ENCODE measurements at regions not wholly inside any gene's neighbourhood (a gene's known extent, or its start where the extent isn't known, plus 50 kb on each side); places are given as distances from the start of the nearest gene placed in this dataset.

DNA sequence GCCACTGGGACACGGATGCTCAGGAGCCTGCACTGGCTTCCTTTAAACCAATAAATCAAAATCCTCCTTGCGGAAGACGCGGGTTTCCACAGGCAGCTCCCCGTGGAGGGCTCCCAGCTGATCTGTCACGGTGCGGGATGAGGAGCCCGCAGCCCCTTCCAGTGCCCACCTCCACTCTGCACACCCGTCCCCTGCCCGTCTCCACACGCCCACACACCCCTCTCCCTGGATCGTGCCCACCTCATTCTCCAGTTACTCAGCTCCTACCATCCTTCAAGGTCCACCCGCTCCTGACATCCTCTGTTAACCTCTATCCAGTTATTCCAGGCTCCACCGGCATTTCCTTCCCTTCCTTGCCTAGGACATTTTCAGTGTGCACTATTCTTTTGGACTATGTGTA is 895.9 kb downstream of the TRIML1 start:
- no peak for DNase-seq

DNA sequence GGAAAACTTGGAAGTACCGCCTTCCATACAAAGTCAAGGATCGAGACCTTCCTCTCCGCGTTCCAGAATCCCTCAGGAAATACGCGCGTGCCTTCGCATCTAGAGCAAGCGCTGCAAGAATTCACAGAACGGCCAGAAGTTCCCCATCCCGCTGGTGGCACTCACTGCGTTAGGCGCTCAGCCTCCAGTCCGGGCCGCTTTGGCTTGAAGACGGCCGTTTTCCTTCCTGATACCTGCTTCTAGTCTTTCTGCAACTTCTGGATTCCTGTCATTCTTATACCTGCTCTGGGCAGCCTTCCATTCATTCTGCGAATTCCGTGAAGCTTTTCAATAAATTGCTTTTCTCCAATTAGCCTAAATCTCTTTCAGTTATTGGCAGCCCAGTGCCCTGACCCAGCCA is 896.4 kb downstream of the TRIML1 start:
- no peak for DNase-seq

DNA sequence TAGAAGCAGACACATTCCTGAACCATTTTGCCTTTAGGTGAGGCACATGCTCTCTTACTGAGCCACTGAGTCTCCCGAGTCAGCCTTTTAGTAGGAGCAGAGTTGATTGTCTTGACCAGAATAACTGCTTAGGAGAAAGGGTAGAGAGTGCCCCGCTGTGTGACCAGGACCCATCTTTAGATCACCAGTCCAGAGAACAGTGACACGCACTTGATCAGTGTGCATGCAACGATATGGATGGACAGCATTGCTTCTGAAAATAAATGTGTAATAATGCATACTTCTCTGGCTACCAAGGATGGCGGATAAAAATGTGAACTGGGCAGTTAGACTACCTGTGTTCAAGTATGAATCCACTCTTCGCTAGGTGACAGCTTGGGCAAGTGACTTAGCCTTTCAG is 897.7 kb downstream of the TRIML1 start:
- DNase-seq: no peak

DNA sequence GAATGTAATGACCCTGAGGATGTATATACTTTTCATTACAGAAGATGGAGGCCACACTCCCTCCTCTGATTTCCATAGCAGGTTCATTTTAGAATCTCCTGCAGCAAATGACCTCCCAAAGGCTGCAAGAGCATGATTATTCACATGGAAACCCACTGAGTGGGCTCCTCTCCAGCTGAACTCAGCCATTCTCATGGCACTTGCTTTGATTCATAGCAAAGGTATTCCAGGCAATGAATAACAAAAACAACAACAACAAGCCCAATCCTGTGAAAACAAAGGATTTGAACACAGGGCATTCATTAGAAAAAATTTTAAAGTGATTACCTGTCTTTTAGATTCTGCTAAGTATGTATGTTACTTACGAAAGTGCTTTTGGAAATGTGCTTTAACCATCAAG is 894.0 kb upstream of the FRG1 start:
- DNase-seq: no peak

DNA sequence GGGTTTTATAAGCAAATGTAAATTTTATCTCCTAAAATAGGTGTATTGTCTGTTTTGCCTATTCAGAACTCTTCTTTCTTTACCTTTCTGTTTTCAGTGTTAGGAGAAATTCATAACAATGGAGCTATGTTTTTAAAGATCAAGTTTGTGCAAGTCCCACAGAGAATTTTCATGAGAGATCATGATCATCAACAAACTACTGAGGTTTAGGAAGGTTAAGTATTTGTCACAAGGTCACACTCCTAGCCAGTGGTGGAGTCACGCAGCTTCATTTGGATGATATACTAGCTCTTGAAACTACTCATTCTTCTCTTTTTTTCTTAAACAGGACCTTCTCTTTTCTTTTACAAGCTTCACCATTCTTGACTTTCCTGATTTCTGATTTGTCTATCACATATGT is 892.6 kb upstream of the FRG1 start:
- DNase-seq: no peak

DNA sequence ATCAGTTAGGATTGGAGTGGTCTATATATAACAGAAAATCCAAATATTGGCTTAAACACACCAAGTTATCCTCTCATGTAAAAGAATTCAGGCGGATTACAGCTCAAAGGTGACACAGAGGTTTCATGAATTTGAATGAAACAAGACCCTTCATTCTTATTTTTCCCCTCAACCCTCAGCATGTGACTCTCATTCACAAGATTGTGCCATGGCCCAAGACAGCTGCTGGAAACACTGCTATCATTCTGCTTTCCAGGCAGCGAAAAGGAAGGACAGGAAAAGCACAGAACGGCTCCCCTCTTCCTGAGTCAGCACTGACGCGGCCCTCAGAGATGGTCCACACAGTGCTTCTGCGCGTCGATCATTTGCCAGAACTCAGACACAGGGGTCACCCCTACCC is 891.0 kb upstream of the FRG1 start:
- no peak for DNase-seq

DNA sequence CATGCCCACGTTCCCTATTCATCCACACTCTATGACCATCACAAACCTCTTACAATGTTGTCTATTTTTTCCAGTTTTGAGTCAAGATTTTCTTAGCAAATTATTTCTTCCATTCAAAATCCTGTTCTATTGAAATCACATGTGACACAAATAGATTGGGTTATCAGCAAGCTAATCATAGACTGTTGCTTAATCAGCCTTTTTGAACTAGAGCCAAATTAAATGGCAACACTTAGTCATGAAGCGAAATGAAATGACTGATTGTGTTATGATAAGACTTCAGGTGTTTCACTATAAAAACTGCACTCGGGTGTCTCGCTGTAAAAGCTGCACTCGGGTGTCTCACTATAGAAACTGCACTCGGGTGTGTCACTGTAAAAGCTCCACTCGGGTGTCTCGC is 890.0 kb upstream of the FRG1 start:
- DNase-seq: no peak

DNA sequence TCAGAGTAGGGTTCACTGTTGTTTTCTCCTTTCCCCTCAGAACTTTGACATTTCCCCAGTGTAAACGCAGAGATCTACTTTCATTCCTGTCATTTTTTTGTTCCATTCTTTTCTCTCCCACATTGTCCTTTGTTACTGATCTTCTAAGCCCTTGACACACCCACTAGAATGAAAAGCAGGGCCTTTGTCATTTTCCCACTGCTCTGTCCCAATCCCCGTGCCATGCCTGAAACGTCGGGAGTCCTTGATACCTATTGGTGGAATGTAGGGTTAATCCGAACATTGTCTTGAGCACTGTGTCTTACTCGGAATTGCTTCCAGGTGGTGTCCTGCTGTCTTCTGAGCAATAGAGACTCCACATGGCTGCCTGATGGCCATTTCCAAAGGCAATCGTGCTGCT is 887.1 kb upstream of the FRG1 start:
- DNase-seq: no peak

DNA sequence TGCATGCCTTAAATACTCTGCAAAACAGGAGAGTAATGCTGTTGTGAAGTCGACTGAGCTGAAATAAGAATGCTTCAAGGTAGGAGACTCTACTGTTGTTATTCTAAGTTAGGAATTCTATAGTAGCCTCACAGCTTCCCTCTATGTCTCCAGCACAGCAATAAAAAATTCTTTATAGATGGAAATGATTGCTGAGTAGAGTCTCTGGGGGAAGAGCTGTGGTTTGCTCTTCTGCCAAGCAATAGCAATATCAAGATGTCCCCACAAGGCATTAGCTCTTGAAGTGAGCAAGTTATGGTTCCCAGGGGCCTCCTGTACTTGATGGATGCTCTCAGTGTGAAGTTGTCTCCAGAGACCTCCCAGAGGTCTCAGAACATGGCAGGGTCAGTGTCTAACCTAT is 880.6 kb upstream of the FRG1 start:
- peak; percentile 87 for DNase-seq

DNA sequence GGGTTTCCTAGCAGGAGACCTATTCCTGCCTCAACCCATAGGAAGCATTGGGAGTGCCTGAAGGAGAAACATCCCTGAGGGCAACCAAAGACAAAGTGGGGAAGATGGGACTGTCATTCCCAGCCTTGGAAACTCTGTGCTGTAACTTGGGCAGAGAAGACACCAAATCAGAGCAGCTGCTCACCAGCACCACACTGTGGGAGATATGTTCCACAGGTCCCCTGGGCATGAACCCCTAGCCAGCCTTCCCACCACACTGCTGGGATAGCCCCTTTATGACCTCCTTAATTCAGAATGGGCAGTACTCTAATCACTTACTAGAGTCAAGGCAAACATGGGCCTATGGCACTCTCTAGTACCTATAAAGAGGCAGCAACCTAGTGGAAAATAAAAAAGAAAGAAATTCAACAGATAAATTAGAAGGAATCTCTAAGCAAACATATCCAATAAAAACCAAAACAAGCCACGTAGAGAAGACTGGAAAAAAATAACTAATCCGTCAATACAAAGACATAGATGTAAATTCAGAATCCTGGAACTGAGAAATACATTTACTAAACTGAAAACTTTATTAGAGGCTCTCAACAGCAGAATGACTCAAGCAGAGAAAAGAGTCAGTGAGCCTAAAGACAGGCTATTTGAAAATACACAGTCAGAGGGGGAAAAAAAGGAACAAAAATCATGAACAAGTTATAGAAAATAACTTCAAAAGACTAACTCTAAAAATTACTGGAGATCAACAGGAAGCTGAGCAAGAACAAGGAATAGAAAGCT is 878.4 kb upstream of the FRG1 start:
- DNase-seq: no peak

DNA sequence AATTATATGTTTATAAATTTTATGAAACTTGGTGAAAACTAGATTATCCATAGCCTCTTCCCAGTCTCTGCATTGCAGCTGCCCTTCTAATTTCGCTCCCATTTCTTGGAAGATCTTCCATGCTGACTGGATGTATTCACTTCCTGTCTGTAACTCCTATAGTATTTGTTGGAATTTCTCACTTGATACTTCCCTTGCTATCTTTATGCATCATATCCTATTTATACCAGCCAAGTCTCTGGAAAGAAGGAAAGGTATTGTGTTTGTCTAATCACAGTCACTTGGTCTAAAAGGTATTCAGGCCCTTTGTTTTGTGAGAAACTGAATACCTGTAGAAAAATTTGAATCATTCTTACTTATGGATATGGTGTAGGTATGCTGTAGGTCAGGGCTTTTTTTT is 870.9 kb upstream of the FRG1 start:
- no peak for DNase-seq

DNA sequence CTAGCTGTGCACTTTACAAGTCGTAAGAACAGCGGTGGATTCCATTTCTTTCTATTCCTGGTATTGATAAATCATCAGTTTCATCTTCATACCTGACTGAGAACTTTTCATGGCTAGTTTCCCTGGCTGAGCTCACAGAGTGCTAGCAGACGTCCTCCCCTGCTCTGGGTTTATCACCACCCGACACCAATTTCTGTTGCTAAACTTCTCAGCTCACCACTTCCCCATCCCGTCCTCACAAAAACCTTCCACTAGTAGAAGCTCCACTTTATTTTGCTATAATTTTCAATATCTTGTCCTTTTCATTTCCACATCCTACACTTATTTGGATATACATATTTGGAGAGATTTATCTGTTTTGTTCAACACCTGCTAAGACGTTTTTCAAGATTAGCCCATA is 869.4 kb upstream of the FRG1 start:
- DNase-seq: no peak

DNA sequence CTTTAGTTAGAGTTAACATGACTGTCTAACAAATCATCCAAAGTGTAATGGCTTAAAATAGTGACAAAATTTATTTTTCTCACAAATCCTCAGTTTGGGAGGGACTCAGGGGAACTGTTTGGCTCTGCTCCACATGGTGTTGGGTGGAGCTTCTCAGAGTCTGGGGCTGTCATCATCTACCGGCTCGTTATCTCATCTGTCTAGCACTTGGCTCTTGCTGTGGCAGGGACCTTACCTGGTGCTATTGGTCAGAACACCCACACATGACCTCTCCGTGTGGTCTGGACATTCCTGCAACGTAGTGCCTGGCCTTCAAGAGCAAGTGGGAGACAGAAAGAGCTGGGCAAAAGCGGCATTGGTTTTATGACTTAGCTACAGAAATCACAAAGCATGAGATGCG is 866.9 kb upstream of the FRG1 start:
- no peak for DNase-seq

DNA sequence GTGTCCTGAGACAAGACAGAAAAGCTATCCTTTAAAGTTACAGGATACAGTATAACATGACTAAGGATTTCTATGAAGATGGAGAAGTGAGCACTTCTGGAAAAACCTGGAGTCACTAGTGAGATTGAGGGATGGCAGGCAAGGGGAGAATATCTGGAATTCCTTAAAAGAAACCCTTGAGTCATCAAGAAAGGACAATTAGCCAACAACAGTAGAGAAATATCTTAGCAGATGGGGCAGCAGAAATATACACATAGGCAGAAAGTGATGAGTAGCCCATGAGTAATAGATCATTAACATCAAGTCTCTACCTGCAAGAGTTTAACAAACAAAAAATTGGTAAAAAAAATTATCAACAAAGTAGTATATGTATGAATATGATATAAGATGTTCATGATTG is 858.8 kb upstream of the FRG1 start:
- no peak for DNase-seq

DNA sequence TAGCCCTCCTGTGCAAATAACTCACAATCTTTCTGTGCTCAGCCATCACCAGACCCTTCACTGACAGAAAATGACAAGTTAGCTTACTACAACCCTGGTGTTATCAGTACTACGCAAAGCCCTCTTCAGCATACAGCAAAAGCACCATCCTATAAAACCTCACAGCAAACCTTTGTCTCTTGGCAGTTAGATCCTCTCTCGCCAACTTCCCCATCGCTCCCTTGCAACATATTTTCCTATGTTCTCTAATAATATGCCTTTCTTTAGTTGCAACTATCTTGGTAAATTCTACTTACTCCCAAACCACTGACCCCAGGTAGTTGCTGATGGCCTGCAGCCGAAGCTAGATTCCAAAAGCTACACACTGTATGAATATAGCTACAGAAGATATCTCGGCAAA is 856.9 kb upstream of the FRG1 start:
- no peak for DNase-seq

DNA sequence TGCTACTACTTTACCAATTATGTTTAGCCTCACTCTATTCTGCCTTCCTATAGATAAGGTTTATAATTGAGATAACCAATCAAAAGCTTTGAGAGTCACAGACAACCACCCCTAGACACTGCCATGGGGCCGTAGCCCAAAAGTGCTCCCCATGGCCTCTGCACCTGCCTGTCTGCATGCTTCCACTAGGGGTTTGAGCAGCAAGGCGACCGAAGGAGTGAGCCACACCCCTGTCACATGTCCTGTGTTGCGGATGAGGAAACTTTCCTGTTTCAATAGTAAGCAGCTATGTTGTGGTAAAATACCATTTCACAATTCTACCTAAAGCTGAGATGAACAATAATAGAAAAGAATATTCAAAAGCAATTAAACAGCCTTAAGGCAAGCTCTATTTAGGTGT is 856.0 kb upstream of the FRG1 start:
- DNase-seq: no peak

DNA sequence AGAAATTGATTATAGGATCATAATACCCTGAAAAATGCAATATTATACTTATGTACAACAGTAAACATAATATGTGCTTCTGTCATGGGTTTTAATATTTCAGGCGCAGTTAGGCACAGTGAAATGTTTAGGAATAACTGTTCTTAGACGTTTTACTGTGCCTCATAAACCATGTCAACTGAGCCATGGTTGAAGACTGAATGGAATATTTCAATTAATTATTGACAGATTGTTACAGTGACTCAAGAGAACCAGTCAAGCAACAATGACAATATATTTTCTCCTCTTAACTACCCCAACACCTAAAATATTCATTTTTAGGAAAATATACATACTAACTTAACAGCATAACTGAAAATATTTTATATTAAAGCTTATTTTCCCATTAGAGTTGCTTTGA is 852.7 kb upstream of the FRG1 start:
- no peak for DNase-seq

DNA sequence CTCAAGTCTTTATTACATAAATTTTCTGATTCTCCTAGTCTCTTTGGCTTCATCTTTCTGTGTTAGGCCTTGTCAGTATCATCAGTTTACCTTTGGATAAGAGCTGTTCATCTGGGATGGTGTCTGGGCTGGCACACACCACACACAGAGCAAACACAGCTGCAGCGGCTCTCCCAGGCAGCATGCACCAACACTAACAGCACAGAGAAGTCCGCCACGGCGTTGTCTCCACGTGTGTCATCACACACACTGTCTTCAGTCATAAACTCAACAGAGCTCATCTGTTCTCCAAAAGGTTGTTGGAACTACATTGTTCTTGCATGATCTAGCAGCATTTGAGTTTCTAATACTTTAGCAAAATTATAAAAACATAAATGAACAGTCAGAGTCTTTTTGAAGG is 851.9 kb upstream of the FRG1 start:
- no peak for DNase-seq

DNA sequence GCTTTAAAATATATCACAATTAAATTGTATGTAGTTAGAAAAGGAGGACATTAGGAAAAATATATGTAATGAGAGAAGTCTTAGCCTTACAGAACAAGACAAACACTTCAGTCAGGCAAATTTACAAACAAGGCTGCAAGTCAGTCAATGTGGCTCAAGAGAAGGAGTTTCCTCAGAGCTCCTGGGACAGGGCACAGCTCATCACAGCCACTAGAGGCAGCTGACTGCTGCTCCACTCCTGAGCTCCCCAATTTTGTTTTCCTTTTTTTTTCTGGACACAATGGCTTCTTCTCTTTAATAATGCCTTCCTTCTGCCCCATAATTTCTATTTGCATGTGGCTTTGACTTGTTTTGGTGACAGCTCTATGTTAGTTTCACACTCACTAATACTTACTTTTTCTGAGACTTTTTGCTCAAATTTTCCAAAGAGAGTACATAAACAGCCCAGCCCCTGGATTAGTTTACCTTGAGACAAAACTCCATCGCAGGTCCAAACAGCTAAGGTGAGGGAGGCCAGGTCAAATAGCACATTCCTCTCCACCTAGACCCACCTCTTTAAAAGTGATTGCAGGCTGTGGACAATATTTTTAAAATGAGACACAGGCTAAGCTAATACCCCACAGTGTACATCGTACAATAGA is 850.4 kb upstream of the FRG1 start:
- DNase-seq: no peak

DNA sequence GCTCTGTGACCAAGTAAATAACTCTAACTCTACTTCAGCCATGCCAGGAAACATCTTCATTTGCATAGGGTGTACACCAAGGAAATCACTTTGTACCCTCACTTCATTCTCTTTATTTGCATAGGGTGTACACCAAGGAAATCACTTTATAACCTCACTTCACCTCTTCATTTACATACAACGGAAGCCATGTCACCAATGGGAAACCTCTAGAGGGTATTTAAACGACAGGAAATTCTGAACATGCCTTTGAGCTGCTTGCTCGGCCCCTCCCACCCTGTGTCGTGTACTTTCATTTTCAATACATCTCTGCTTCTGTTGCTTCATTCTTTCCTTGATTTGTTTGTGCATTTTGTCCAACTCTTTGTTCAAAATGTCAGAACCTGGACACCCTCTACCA is 848.1 kb upstream of the FRG1 start:
- DNase-seq: no peak

DNA sequence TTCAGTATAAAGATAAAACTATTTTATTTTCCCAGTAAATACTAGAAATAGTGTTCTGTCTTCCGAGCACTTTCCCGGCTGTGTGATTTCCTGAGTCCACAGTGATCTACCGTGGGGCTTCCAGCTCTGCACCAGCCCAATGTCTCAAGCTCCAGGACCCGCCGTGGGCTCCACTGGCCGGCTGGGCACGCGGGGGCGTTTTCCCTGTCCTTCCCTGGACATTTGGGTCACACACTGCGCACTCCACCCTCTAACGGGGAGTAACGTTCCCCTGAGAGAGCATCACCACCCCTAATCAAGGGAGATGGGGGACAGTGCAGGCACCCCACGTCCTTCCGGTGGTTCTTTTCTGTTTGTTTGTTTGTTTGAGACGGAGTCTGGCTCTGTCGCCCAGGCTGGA is 844.6 kb upstream of the FRG1 start:
- no peak for DNase-seq

DNA sequence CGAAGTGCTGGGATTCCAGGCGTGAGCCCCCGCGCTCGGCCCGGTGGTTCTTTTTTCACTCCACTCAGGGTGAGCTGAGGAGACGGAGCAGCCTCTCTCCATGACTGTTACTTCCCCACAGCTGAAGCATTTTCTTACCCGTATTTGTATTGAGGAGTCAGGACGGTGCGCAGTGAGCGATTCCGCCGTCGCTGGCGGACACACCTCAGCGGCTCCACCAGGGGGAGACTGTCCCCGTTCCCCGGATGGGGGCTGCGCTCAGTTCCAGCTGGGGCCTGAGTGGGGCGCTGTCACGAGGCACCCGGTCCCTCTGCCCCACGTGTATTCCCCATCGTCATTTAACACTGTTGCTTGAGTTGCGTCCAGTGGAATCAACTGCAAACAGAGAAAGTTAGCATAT is 844.0 kb upstream of the FRG1 start:
- no peak for DNase-seq

DNA sequence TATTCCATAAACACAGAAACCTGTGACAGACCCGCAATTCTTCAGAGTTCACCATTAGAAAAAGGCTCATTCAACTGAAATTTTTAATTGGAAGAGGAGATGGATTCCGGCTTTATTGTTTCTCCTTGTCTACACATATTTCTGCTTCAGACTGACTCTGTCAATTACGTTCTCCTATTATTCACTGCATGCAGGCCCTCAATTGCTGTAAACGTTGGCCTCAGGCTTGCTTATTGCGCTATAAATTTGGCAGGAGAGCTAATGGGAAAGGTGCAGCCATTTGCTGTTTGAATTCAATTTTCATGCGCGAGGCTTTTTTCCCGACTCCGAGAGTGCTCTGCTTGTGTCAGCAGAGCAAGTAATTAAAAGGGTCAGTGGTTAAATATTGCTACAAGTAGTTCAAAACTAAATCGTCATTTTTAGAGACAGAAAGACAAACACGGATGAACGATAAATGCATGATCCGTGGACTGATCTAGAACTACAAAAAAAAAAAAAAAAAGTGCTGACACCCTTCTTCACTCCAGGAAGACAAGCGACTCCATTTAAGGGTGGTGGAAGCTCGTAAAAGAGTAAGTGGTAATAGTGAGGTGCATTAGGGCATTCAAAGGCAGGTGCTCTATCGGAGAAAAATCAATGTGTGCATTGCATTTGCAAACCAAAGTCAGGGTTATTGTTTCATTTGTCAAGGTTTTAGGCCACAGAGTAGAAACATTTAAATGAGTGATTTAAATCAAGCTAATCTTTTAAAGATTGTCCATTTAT is 841.6 kb upstream of the FRG1 start:
- no peak for DNase-seq

DNA sequence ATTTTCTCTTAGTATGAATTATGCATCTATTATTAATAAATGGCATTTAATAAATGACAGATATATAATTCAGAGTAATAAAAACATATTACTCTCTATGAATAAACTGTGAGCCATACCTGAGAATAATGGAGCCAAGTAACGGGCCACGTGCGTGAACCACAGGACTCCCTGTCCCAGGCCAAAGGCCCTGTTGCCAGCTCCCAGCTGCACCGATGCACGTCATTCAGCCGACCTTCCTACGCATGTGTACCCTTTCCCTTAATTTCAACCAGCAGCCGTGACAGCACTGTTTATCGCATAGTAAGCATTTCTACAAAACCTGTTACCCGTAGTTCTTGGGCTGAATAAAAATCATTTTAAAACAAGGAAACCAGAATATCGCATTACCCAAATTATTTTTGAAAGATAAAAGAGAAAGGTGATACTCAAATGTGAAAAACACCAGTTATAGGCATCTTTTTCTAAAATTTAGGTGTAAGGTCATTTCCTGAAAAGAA is 827.2 kb upstream of the FRG1 start:
- no peak for DNase-seq

Measured in skin of body (tissue), 1 donor.